H9 (cell line): ENCODE measurements at regions not wholly inside any gene's neighbourhood (a gene's known extent, or its start where the extent isn't known, plus 50 kb on each side); places are given as distances from the start of the nearest gene placed in this dataset.

Experiments
- DNase-seq: peaks from one replicate; pipeline ENCODE4 v3.0.0-alpha.2; 2017
- H2AFZ ChIP-seq: one replicate; pipeline ENCODE4 v1.6.1; 2013; ENCODE audit warnings: mild to moderate bottlenecking, low read length, control low read depth, moderate library complexity
- H2AK5ac ChIP-seq: 2 replicates; pipeline ENCODE4 v1.6.1; 2013; ENCODE audit warnings: low read length, control low read depth, mixed read lengths; ENCODE audit not compliant: insufficient read length
- H2BK120ac ChIP-seq: one replicate; pipeline ENCODE4 v1.6.1; 2013; ENCODE audit warnings: low read depth, mild to moderate bottlenecking, low read length, control low read depth, inconsistent platforms; ENCODE audit not compliant: poor library complexity, severe bottlenecking
- H2BK12ac ChIP-seq: 2 replicates; pipeline ENCODE4 v1.6.1; 2013; ENCODE audit warnings: low read length, control low read depth, mixed read lengths, low read depth; ENCODE audit not compliant: insufficient read length
- H2BK15ac ChIP-seq: 2 replicates; pipeline ENCODE4 v1.6.1; 2013; ENCODE audit warnings: low read depth, low read length, control low read depth
- H2BK20ac ChIP-seq: one replicate; pipeline ENCODE4 v1.6.1; 2013; ENCODE audit warnings: low read depth, mild to moderate bottlenecking, low read length, control low read depth, inconsistent platforms; ENCODE audit not compliant: poor library complexity, severe bottlenecking
- H2BK5ac ChIP-seq: 2 replicates; pipeline ENCODE4 v1.6.1; 2013; ENCODE audit warnings: low read length, control low read depth, mixed read lengths; ENCODE audit not compliant: insufficient read length
- H3K14ac ChIP-seq: 2 replicates; pipeline ENCODE4 v1.6.1; 2013; ENCODE audit warnings: low read length, control low read depth; ENCODE audit not compliant: insufficient read depth
- H3K18ac ChIP-seq: 2 replicates; pipeline ENCODE4 v1.6.1; 2013; ENCODE audit warnings: low read depth, mild to moderate bottlenecking, mixed read lengths, low read length, control low read depth; ENCODE audit not compliant: insufficient read length
- H3K23ac ChIP-seq: 2 replicates; pipeline ENCODE4 v1.6.1; 2013; ENCODE audit warnings: low read length, control low read depth, mixed read lengths, low read depth; ENCODE audit not compliant: insufficient read length
- H3K23me2 ChIP-seq: 2 replicates; pipeline ENCODE4 v1.6.1; 2013; ENCODE audit warnings: low read depth, mild to moderate bottlenecking, mixed read lengths, low read length, control low read depth; ENCODE audit not compliant: insufficient read length, poor library complexity, severe bottlenecking
- H3K27ac ChIP-seq: 2 replicates; pipeline ENCODE4 v1.5.1; 2013; ENCODE audit warnings: low read length, control low read depth, mixed read lengths, low read depth; ENCODE audit not compliant: insufficient read length
- H3K27me3 ChIP-seq: 2 replicates; pipeline ENCODE4 v1.6.1; 2013; ENCODE audit warnings: low read length, control low read depth, inconsistent platforms; ENCODE audit not compliant: insufficient read depth
- H3K4ac ChIP-seq: 2 replicates; pipeline ENCODE4 v1.6.1; 2013; ENCODE audit warnings: low read depth, mild to moderate bottlenecking, control low read depth, inconsistent platforms, low read length, moderate library complexity
- H3K4me1 ChIP-seq: 2 replicates; pipeline ENCODE4 v1.6.1; 2013; ENCODE audit warnings: low read length, control low read depth, inconsistent platforms; ENCODE audit not compliant: insufficient read depth
- H3K4me2 ChIP-seq: 2 replicates; pipeline ENCODE4 v1.6.1; 2013; ENCODE audit warnings: low read length, control low read depth, mixed read lengths; ENCODE audit not compliant: insufficient read length, insufficient read depth
- H3K56ac ChIP-seq: 2 replicates; pipeline ENCODE4 v1.6.1; 2013; ENCODE audit warnings: low read depth, mild to moderate bottlenecking, mixed read lengths, low read length, control low read depth; ENCODE audit not compliant: insufficient read length
- H3K79me1 ChIP-seq: 2 replicates; pipeline ENCODE4 v1.6.1; 2013; ENCODE audit warnings: low read depth, mild to moderate bottlenecking, moderate library complexity, low read length, control low read depth, inconsistent platforms; ENCODE audit not compliant: insufficient read depth, poor library complexity, severe bottlenecking
- H3K79me2 ChIP-seq: 2 replicates; pipeline ENCODE4 v1.6.1; 2013; ENCODE audit warnings: low read length, control low read depth, inconsistent platforms; ENCODE audit not compliant: insufficient read depth
- H3K9ac ChIP-seq: 2 replicates; pipeline ENCODE4 v1.6.1; 2013; ENCODE audit warnings: low read length, control low read depth, mixed read lengths; ENCODE audit not compliant: insufficient read length; ENCODE audit errors: extremely low read depth
- H3K9me3 ChIP-seq: one replicate; pipeline ENCODE4 v1.6.1; 2013; ENCODE audit warnings: low read depth, low read length, inconsistent platforms; ENCODE audit not compliant: control insufficient read depth
- H3T11ph ChIP-seq: one replicate; pipeline ENCODE4 v1.6.1; 2013; ENCODE audit warnings: mild to moderate bottlenecking, low read length, control low read depth, inconsistent platforms
- H4K20me1 ChIP-seq: one replicate; pipeline ENCODE4 v1.6.1; 2013; ENCODE audit not compliant: control insufficient read depth, insufficient read length, insufficient read depth
- H4K5ac ChIP-seq: 2 replicates; pipeline ENCODE4 v1.6.1; 2013; ENCODE audit warnings: low read depth, mild to moderate bottlenecking, mixed read lengths, low read length, control low read depth; ENCODE audit not compliant: insufficient read length
- H4K8ac ChIP-seq: replicated peaks from 2 replicates; pipeline ENCODE4 v1.6.1; 2013; ENCODE audit warnings: low read length, control low read depth, mixed read lengths, low read depth; ENCODE audit not compliant: insufficient read length
- H4K91ac ChIP-seq: 2 replicates; pipeline ENCODE4 v1.6.1; 2013; ENCODE audit warnings: low read depth, mild to moderate bottlenecking, moderate library complexity, mixed read lengths, low read length, control low read depth; ENCODE audit not compliant: insufficient read length
- H3K27ac Mint-ChIP-seq, 3 experiments: 2 replicates in 2 of 3; 3 replicates in 1 of 3; pipeline ENCODE4 v1.8.0; 2020 to 2021; ENCODE audit warnings: mixed read lengths in 3 of 3, mild to moderate bottlenecking in 1 of 3, moderate library complexity in 1 of 3
- H3K27me3 Mint-ChIP-seq: 2 replicates; pipeline ENCODE4 v1.8.0; 2021; ENCODE audit warnings: low read depth, mild to moderate bottlenecking, moderate library complexity, mixed read lengths
- H3K36me3 Mint-ChIP-seq, 3 experiments: 2 replicates in 2 of 3; 3 replicates in 1 of 3; pipeline ENCODE4 v1.8.0; 2020 to 2021; ENCODE audit warnings: low read depth in 3 of 3, mixed read lengths in 3 of 3; ENCODE audit not compliant: insufficient read depth in 1 of 3
- H3K4me1 Mint-ChIP-seq, 2 experiments: 2 replicates each; pipeline ENCODE4 v1.8.0; 2020; ENCODE audit warnings: mixed read lengths in 2 of 2
- H3K4me3 Mint-ChIP-seq, 2 experiments: 2 replicates in 1 of 2; 3 replicates in 1 of 2; pipeline ENCODE4 v1.8.0; 2020 to 2021; ENCODE audit warnings: mild to moderate bottlenecking in 2 of 2, mixed read lengths in 2 of 2, moderate library complexity in 1 of 2
- H3K9me3 Mint-ChIP-seq, 2 experiments: 2 replicates in 1 of 2; 3 replicates in 1 of 2; pipeline ENCODE4 v1.8.0; 2020; ENCODE audit warnings: mild to moderate bottlenecking in 2 of 2, mixed read lengths in 2 of 2, moderate library complexity in 1 of 2
- WGBS: extraction: QIAGEN DNeasy Blood & Tissue Kit; methylation state at CpG from one replicate; pipeline ENCODE4 v1.1.7; 2013; ENCODE audit warnings: missing lambda C conversion rate, low lambda C conversion rate, mixed read lengths; ENCODE audit not compliant: insufficient read length; ENCODE audit errors: extremely low coverage; 5-methylcytosine and 5-hydroxymethylcytosine counted together
- TF ChIP-seq, protein P1 (sequence below): fragments of 200-600 bp; sonication (generic); conservative IDR thresholded peaks from 3 replicates; pipeline ENCODE4 v1.8.0; 2021; ENCODE audit warnings: antibody characterized with exemption, mild to moderate bottlenecking

DNA sequence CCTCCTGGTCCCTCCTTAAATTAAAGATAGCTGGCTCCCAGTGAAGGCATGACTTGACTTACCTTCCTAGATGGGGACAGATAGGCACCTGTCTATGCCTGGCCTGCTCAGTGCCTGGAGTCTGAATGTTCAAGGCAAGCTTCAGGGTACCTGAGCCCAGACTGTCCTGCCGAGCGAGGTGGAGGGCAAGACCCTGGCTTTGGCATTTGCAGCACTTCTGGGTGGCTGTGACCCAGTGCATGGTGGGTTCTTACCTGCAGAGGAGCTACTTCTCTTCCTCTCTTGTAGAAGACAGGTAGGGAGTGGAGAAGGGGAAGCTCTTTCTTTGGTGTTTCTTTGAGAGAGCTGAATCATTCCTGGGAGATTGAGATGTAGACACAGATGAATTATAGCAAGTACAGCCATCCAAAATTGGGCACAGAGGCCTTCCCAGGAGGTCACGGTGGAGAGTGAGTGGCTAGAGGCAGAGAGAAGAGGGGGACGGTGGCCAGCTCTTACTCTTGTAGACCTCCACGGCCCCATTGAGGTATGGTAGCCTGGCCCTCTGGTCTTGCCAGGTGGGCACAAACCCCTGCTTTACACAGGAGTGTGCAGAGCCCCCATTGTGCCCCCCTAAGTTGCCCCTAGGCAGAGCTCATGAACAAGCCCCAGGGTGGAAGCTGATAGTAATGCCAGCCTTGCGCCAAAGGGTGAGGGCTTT lies 402.5 kb upstream of the TPM1 start:
- no peak overlapping the region for H2BK12ac ChIP-seq
- H3K23ac ChIP-seq, result no peak overlapping the region
- H3K23me2 ChIP-seq, result no peaks in the 10 kb centered on the region
- Mint-ChIP-seq H3K27ac (no peak overlapping the region), H3K9me3 (no peaks in the 10 kb centered on the region), H3K27me3 (no peaks in the 10 kb centered on the region), H3K4me1 (peaks cover 27 to 30% of the 10 kb centered on the region in 2 experiments), H3K4me3 (no peak overlapping the region), H3K36me3 (no peaks in the 10 kb centered on the region)
- no peak overlapping the region for H4K91ac ChIP-seq
- H2BK120ac ChIP-seq, result no peak overlapping the region
- no peak overlapping the region for H3K4ac ChIP-seq
- no peak overlapping the region for H2BK5ac ChIP-seq
- no peak overlapping the region for H3K27ac ChIP-seq
- H3T11ph ChIP-seq, result no peak overlapping the region
- no peak overlapping the region for H2AK5ac ChIP-seq
- H4K8ac ChIP-seq, result no peak overlapping the region
- H3K18ac ChIP-seq, result no peak overlapping the region
- H4K20me1 ChIP-seq, result peaks cover 2% of the 10 kb centered on the region
- no peak overlapping the region; the same call in 1 of the 2 replicates for H3K14ac ChIP-seq
- no peak overlapping the region for H2BK15ac ChIP-seq
- no peak overlapping the region for H3K9ac ChIP-seq
- no peaks in the 10 kb centered on the region for H3K79me2 ChIP-seq
- H2AFZ ChIP-seq, result no peak overlapping the region
- TF ChIP-seq, protein P1, sequence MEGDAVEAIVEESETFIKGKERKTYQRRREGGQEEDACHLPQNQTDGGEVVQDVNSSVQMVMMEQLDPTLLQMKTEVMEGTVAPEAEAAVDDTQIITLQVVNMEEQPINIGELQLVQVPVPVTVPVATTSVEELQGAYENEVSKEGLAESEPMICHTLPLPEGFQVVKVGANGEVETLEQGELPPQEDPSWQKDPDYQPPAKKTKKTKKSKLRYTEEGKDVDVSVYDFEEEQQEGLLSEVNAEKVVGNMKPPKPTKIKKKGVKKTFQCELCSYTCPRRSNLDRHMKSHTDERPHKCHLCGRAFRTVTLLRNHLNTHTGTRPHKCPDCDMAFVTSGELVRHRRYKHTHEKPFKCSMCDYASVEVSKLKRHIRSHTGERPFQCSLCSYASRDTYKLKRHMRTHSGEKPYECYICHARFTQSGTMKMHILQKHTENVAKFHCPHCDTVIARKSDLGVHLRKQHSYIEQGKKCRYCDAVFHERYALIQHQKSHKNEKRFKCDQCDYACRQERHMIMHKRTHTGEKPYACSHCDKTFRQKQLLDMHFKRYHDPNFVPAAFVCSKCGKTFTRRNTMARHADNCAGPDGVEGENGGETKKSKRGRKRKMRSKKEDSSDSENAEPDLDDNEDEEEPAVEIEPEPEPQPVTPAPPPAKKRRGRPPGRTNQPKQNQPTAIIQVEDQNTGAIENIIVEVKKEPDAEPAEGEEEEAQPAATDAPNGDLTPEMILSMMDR, result no peak
- H4K5ac ChIP-seq, result no peak overlapping the region
- DNase-seq, result no peak
- no peaks in the 10 kb centered on the region for H3K79me1 ChIP-seq
- WGBS, result no CpG with 5 or more reads among the region's 6 CpGs
- H3K4me2 ChIP-seq, result no peak overlapping the region
- no peaks in the 10 kb centered on the region for H3K27me3 ChIP-seq
- no peak overlapping the region for H2BK20ac ChIP-seq
- peaks cover 5% of the 10 kb centered on the region; the same call in 1 of the 2 replicates for H3K4me1 ChIP-seq
- no peaks in the 10 kb centered on the region for H3K9me3 ChIP-seq
- no peak overlapping the region for H3K56ac ChIP-seq
